Effector memory CD4-positive, alpha-beta T cell (primary cell): ENCODE measurements at regions not wholly inside any gene's neighbourhood (a gene's known extent, or its start where the extent isn't known, plus 50 kb on each side); places are given as distances from the start of the nearest gene placed in this dataset.

Source experiments
- DNase-seq, 3 donors: peaks; one replicate each; pipeline ENCODE4 v3.0.0-alpha.2; 2020
- H3K27ac ChIP-seq: 2 replicates; pipeline ENCODE4 v1.7.0; 2013; ENCODE audit warnings: mild to moderate bottlenecking, low read length, moderate library complexity; ENCODE audit not compliant: insufficient read depth, poor library complexity, severe bottlenecking
- H3K27me3 ChIP-seq: replicated peaks from 2 replicates; pipeline ENCODE4 v1.7.0; 2013; ENCODE audit warnings: mild to moderate bottlenecking, low read length; ENCODE audit not compliant: insufficient read depth, control insufficient read depth, poor library complexity, severe bottlenecking
- H3K36me3 ChIP-seq: 2 replicates; pipeline ENCODE4 v1.7.0; 2013; ENCODE audit warnings: mild to moderate bottlenecking, low read length, moderate library complexity; ENCODE audit not compliant: control insufficient read depth, insufficient read depth
- H3K4me1 ChIP-seq: 2 replicates; pipeline ENCODE4 v1.7.0; 2013; ENCODE audit warnings: low read length, mild to moderate bottlenecking; ENCODE audit not compliant: control insufficient read depth, insufficient read depth, poor library complexity, severe bottlenecking
- H3K4me3 ChIP-seq: 2 replicates; pipeline ENCODE4 v1.7.0; 2013; ENCODE audit warnings: low read length, low read depth, mild to moderate bottlenecking; ENCODE audit not compliant: insufficient read depth, poor library complexity, severe bottlenecking
- H3K9me3 ChIP-seq: 2 replicates; pipeline ENCODE4 v1.7.0; 2013; ENCODE audit warnings: mild to moderate bottlenecking, low read length, moderate library complexity; ENCODE audit not compliant: control insufficient read depth

- Histone ChIP-seq H3K27me3 (no peaks in the 10 kb centered on the region), H3K9me3 (no peaks in the 10 kb centered on the region), H3K4me1 (no peaks in the 10 kb centered on the region), H3K4me3 (no peak overlapping the region), H3K27ac (no peak overlapping the region), H3K36me3 (no peaks in the 10 kb centered on the region)
- DNase-seq, result no peak
Observed at GRCh38 chr18:60112369-60112768, 212.6 kb downstream of the PMAIP1 start.

DNA sequence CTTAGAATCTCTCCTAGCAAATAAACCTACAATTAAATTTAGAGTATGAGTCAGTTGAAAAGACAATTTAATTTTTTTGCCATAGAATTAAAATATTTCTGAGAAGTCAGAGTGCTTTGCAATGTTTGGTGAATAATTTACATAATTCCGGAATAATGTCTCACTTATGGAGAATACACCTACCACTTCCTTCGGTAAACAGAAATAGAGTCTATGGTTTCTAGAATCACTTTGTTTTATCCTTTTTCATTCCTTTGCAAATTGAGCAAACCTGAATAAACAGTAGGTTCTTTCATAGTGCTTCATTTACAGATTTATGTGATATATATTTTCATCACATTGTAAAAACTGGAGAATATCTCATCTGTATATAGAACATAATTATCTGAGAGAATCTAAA, 211.7 kb downstream of the PMAIP1 start:
- Histone ChIP-seq H3K9me3 (no peaks in the 10 kb centered on the region), H3K36me3 (no peaks in the 10 kb centered on the region), H3K27ac (no peak overlapping the region), H3K4me3 (no peak overlapping the region), H3K27me3 (no peaks in the 10 kb centered on the region), H3K4me1 (no peaks in the 10 kb centered on the region)
- DNase-seq, result no peak

DNA sequence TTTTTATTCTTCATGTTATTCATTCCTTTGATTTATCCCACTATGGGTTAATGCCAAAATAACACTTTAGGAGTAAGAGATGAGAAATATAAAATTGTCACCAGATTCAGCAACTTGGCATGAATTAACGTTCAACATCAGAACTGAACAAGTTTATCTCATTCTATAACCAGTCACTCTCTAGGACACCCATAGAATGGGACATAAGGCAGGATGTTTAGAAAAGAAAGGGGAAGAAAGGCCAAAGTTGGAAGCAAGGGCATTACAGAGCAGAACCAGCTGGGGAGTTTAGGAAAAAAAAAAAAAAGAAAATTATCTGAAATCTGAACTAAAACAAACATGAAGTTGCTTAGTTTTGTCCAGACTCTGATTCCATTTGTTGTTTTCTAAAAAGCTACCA, 211.0 kb downstream of the PMAIP1 start:
- no peaks in the 10 kb centered on the region for H3K36me3 ChIP-seq
- DNase-seq, result no peak
- H3K4me1 ChIP-seq, result no peaks in the 10 kb centered on the region
- H3K4me3 ChIP-seq, result no peak overlapping the region
- H3K27me3 ChIP-seq, result no peaks in the 10 kb centered on the region
- H3K27ac ChIP-seq, result no peak overlapping the region
- H3K9me3 ChIP-seq, result no peaks in the 10 kb centered on the region

GRCh38 chr18:60100778-60101177, 201.0 kb downstream of the PMAIP1 start:
- H3K27ac ChIP-seq, result no peak overlapping the region
- H3K4me1 ChIP-seq, result no peaks in the 10 kb centered on the region
- no peaks in the 10 kb centered on the region for H3K9me3 ChIP-seq
- DNase-seq, result no peak
- no peak overlapping the region for H3K4me3 ChIP-seq
- H3K27me3 ChIP-seq, result no peaks in the 10 kb centered on the region
- H3K36me3 ChIP-seq, result no peaks in the 10 kb centered on the region

DNA sequence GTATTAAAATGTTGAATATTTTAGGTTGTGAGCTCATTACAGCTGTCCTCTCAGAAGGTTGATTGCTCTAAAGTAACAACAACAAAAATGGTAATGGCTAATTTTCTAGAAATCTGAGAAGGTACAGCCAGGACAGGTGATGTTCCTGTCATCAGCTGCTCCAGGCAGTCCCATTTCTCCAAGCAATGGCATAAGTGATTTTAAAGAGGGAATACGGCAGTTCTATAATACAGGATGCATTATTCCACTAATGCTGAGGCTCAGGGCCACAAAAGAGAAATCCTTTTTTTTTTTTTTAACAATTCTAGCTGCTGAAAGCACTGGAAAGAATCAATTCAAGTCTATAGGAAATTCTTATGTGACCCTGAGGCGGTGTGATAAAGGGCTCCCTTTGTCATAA, 199.9 kb downstream of the PMAIP1 start:
- no peak overlapping the region for H3K27ac ChIP-seq

DNA sequence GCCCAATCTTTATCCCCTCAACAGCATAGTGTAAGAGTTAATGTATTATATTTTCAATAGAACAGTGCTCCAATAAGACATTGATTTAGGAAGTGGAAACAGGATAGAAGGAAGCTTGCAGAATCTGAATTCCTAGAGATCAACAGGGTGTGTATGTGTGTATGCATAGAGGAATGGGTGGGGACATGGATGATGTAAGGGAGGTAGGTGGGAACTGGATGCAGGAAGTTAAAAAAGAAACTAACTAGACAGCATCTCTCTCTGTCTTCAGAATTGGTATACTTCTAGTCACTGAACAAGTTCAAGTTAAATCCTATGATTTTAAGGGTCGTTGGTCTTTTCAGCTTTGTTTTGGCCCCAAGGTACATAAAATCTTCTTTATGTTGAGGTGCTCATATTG, 196.6 kb downstream of the PMAIP1 start:
- H3K27ac ChIP-seq, result no peak overlapping the region
- no peak for DNase-seq

More for the DNA sequence above, 199.9 kb downstream of the PMAIP1 start:
- DNase-seq, result no peak
- Histone ChIP-seq H3K36me3 (no peaks in the 10 kb centered on the region), H3K9me3 (no peaks in the 10 kb centered on the region), H3K27me3 (no peaks in the 10 kb centered on the region), H3K4me1 (no peaks in the 10 kb centered on the region), H3K4me3 (no peak overlapping the region)

DNA sequence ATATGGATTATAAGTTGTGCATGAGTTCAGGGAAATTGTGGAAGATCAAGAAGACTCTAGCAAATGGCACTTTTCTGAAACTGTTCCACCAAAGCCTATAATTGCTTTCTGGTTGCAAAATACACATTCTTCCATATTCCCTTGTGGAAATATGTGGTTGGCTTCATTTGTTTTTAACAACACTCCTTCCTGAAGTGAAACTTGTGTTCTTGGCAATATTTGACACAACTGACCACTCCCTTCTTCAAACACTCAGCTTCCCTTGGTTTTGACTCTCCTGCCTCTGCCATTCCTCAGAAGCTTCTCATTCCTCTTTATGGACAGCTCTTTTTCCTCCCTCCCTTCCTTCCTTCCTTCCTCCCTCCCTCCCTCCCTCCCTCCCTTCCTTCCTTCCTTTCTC, 192.3 kb downstream of the PMAIP1 start:
- Histone ChIP-seq H3K4me3 (no peak overlapping the region), H3K27me3 (no peaks in the 10 kb centered on the region), H3K4me1 (no peaks in the 10 kb centered on the region), H3K27ac (no peak overlapping the region), H3K9me3 (no peaks in the 10 kb centered on the region), H3K36me3 (no peaks in the 10 kb centered on the region)
- DNase-seq, result no peak

More for the DNA sequence above, 196.6 kb downstream of the PMAIP1 start:
- no peak overlapping the region for H3K4me3 ChIP-seq
- no peaks in the 10 kb centered on the region for H3K4me1 ChIP-seq
- H3K9me3 ChIP-seq, result no peaks in the 10 kb centered on the region
- no peaks in the 10 kb centered on the region for H3K36me3 ChIP-seq
- H3K27me3 ChIP-seq, result no peaks in the 10 kb centered on the region

- Histone ChIP-seq H3K4me3 (no peak overlapping the region), H3K4me1 (no peaks in the 10 kb centered on the region), H3K9me3 (no peaks in the 10 kb centered on the region), H3K36me3 (no peaks in the 10 kb centered on the region), H3K27me3 (no peaks in the 10 kb centered on the region), H3K27ac (no peak overlapping the region)
- no peak for DNase-seq
Observed at GRCh38 chr18:60090170-60090569, 190.4 kb downstream of the PMAIP1 start.

GRCh38 chr18:60082790-60083189, 183.0 kb downstream of the PMAIP1 start:
- DNase-seq, result no peak
- Histone ChIP-seq H3K4me1 (no peaks in the 10 kb centered on the region), H3K4me3 (no peak overlapping the region), H3K27ac (no peak overlapping the region), H3K27me3 (no peaks in the 10 kb centered on the region), H3K9me3 (no peaks in the 10 kb centered on the region), H3K36me3 (no peaks in the 10 kb centered on the region)

DNA sequence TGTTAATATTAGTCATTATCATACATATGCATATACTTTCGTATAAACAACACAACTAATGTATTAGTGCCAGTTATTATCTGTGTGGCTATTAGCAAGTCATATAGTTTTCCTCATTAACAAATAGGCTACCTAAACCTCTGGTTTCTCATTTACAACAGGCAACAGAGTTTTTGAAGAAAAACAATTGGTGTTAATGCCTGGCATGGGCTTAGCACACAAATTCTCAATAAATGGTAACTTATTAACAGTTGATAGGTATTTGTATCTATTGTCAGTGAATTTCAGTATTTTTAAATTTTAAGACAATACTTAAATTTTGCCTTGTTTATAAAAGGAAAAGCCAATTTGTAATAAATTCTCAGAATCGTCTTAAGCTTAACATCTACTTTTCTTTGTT, 182.5 kb downstream of the PMAIP1 start:
- no peaks in the 10 kb centered on the region for H3K27me3 ChIP-seq
- no peaks in the 10 kb centered on the region for H3K9me3 ChIP-seq
- no peaks in the 10 kb centered on the region for H3K4me1 ChIP-seq
- H3K4me3 ChIP-seq, result no peak overlapping the region
- no peaks in the 10 kb centered on the region for H3K36me3 ChIP-seq
- H3K27ac ChIP-seq, result no peak overlapping the region
- DNase-seq, result no peak

GRCh38 chr18:60075477-60075876, 175.7 kb downstream of the PMAIP1 start:
- Histone ChIP-seq H3K27me3 (no peaks in the 10 kb centered on the region), H3K27ac (no peak overlapping the region), H3K9me3 (no peaks in the 10 kb centered on the region), H3K4me3 (no peak overlapping the region), H3K4me1 (no peaks in the 10 kb centered on the region), H3K36me3 (no peaks in the 10 kb centered on the region)
- DNase-seq, result no peak
